GM18499 (cell line): ENCODE measurements at regions not wholly inside any gene's neighbourhood (a gene's known extent, or its start where the extent isn't known, plus 50 kb on each side); places are given as distances from the start of the nearest gene placed in this dataset.
"Not testable (repeated sequence)": the region's sequence is repeated elsewhere in the genome, so short reads cannot be mapped to it uniquely, and the experiment has no call there.

Source experiments
- ATAC-seq: cut with Tn5 transposase; IDR thresholded peaks from one replicate; pipeline ENCODE4 v1.9.1; 2021; ENCODE audit warnings: moderate number of reproducible peaks; ENCODE audit not compliant: insufficient read depth, unreplicated experiment

- no peak for ATAC-seq
Observed at GRCh38 chr2:35651688-35652323, 703.8 kb upstream of the CRIM1 start.

- ATAC-seq = no peak
Observed at GRCh38 chr2:35614640-35615039, 740.9 kb upstream of the CRIM1 start.

GRCh38 chr2:35606394-35606793, 749.2 kb upstream of the CRIM1 start:
- ATAC-seq = no peak

- ATAC-seq = no peak
Observed at GRCh38 chr2:35598310-35598709, 757.3 kb upstream of the CRIM1 start.

GRCh38 chr2:35591886-35592285, 763.7 kb upstream of the CRIM1 start:
- no peak for ATAC-seq

- no peak for ATAC-seq
Observed at GRCh38 chr2:35585972-35586371, 769.6 kb upstream of the CRIM1 start.

- no peak for ATAC-seq
Observed at GRCh38 chr2:35582637-35583036, 772.9 kb upstream of the CRIM1 start.

GRCh38 chr2:35580956-35581355, 774.6 kb upstream of the CRIM1 start:
- no peak for ATAC-seq

- not testable (repeated sequence) for ATAC-seq
Observed at GRCh38 chr2:35568574-35568973, 787.0 kb upstream of the CRIM1 start.

GRCh38 chr2:35562488-35562887, 793.1 kb upstream of the CRIM1 start:
- ATAC-seq = no peak

- no peak for ATAC-seq
Observed at GRCh38 chr2:35548171-35548570, 807.4 kb upstream of the CRIM1 start.

- ATAC-seq = no peak
Observed at GRCh38 chr2:35545301-35545700, 810.3 kb upstream of the CRIM1 start.

GRCh38 chr2:35538796-35539195, 816.8 kb upstream of the CRIM1 start:
- no peak for ATAC-seq

GRCh38 chr2:35530615-35531135, 824.9 kb upstream of the CRIM1 start:
- no peak for ATAC-seq

GRCh38 chr2:35526741-35527140, 828.8 kb upstream of the CRIM1 start:
- no peak for ATAC-seq

- no peak for ATAC-seq
Observed at GRCh38 chr2:35522450-35522849, 833.1 kb upstream of the CRIM1 start.

- ATAC-seq = no peak
Observed at GRCh38 chr2:35510636-35511035, 844.9 kb upstream of the CRIM1 start.

GRCh38 chr2:35508601-35509000, 847.0 kb upstream of the CRIM1 start:
- ATAC-seq = no peak

- ATAC-seq = no peak
Observed at GRCh38 chr2:35504419-35504818, 851.2 kb upstream of the CRIM1 start.

GRCh38 chr2:35503738-35504199, 851.8 kb upstream of the CRIM1 start:
- ATAC-seq = no peak

- no peak for ATAC-seq
Observed at GRCh38 chr2:35503311-35503710, 852.3 kb upstream of the CRIM1 start.

GRCh38 chr2:35501076-35501475, 854.5 kb upstream of the CRIM1 start:
- no peak for ATAC-seq
